ENCODE measurements at regions not wholly inside any gene's neighbourhood (a gene's known extent, or its start where the extent isn't known, plus 50 kb on each side); places are given as distances from the start of the nearest gene placed in this dataset.

DNA sequence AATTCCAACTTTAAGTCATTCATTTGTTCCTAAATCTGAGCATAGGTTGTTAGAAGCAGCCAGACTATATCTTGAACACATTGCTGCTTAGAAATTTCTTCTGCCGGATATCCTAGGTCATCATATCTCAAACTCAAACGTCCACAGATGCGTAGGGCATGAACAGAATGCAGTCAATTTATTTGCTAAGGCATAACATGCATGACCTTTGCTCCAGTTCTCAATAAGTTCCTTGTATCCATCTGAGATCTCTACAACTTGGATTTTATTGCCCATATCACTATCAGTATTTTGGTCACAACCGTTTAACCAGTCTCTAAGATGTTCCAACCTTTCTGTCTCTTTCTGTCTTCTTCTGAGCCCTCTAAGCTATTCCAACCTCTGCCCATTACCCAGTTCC is 210.9 kb upstream of the MANEA start:
- no peak for DNase-seq
- no peaks in the 10 kb centered on the region for H3K9me3 ChIP-seq
- H3K4me3 ChIP-seq = no peak overlapping the region
- no peak overlapping the region for H3K27ac ChIP-seq
- H3K4me1 ChIP-seq = no peaks in the 10 kb centered on the region
- no peaks in the 10 kb centered on the region for H3K36me3 ChIP-seq
- WGBS, 2 donors = 17 to 61% methylated on average over 4 of the region's 4 CpGs
- TF ChIP-seq EP300 (IDR thresholded peaks at IDR 0.05) = no peak
- TF ChIP-seq POLR2A (IDR thresholded peaks at IDR 0.05) = no peak
- TF ChIP-seq POLR2AphosphoS5 (IDR thresholded peaks at IDR 0.05) = no peak
- TF ChIP-seq, protein P1, sequence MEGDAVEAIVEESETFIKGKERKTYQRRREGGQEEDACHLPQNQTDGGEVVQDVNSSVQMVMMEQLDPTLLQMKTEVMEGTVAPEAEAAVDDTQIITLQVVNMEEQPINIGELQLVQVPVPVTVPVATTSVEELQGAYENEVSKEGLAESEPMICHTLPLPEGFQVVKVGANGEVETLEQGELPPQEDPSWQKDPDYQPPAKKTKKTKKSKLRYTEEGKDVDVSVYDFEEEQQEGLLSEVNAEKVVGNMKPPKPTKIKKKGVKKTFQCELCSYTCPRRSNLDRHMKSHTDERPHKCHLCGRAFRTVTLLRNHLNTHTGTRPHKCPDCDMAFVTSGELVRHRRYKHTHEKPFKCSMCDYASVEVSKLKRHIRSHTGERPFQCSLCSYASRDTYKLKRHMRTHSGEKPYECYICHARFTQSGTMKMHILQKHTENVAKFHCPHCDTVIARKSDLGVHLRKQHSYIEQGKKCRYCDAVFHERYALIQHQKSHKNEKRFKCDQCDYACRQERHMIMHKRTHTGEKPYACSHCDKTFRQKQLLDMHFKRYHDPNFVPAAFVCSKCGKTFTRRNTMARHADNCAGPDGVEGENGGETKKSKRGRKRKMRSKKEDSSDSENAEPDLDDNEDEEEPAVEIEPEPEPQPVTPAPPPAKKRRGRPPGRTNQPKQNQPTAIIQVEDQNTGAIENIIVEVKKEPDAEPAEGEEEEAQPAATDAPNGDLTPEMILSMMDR (IDR thresholded peaks at IDR 0.05) = no peak
- intact Hi-C loops (cut with DNase I) = no loop called here
- no peaks in the 10 kb centered on the region for H3K27me3 ChIP-seq

DNA sequence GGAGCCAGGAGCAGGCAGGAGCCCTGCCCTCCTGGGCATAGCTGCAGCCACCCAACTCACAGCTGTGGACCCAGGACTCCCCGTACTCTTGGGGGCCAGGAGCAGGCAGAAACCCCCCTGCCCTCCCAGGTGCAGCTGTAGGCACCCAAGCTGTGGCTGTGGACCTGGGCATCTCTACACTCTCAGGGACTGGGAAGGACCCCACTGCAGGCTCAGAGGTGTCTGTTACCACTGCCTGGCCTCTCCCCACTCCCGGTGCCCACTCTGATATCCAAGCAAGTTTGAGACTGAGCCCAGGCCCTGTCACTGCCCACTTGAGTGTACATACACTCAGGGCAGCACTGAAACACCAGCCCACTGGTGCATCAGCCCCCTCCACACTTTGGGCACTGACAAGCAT is 193.5 kb upstream of the MANEA start:
- no peaks in the 10 kb centered on the region for H3K36me3 ChIP-seq
- no peak overlapping the region for H3K27ac ChIP-seq
- no peak overlapping the region for H3K4me3 ChIP-seq
- no peaks in the 10 kb centered on the region for H3K9me3 ChIP-seq
- DNase-seq = no peak
- TF ChIP-seq EP300 (IDR thresholded peaks at IDR 0.05) (no peak), POLR2AphosphoS5 (IDR thresholded peaks at IDR 0.05) (no peak)
- TF ChIP-seq, protein P1 (IDR thresholded peaks at IDR 0.05) = no peak
- no peaks in the 10 kb centered on the region for H3K27me3 ChIP-seq
- 94 to 96% methylated on average over 2 of the region's 2 CpGs for WGBS, 2 donors
- intact Hi-C loops (cut with DNase I) = no loop called here
- no peaks in the 10 kb centered on the region for H3K4me1 ChIP-seq

DNA sequence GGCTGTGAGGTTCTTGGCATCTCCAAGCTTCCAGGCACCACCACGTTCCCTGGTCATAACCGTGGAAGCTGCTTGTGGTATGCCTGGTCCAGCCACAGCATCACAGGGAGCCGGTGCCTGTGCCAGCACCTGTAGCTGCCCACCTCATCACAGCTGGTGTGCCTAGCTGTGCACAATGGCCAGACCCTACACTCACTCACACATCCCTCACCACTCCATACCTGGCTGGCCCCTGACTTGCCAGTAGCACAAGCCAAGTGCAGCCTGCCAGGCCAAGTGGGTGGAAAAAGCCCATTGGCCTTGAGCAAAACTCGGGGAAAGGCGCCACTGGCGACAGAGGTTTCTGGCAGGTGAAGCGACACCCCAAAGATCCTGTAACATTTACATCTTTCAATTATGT is 192.3 kb upstream of the MANEA start:
- no peaks in the 10 kb centered on the region for H3K4me1 ChIP-seq
- 92% methylated on average over 7 of the region's 7 CpGs for WGBS, 2 donors
- no peak for DNase-seq
- H3K27me3 ChIP-seq = no peaks in the 10 kb centered on the region
- no peaks in the 10 kb centered on the region for H3K9me3 ChIP-seq
- no peaks in the 10 kb centered on the region for H3K36me3 ChIP-seq
- TF ChIP-seq POLR2A (IDR thresholded peaks at IDR 0.05) (no peak), POLR2AphosphoS5 (IDR thresholded peaks at IDR 0.05) (no peak), EP300 (IDR thresholded peaks at IDR 0.05) (no peak)
- TF ChIP-seq, protein P1 (IDR thresholded peaks at IDR 0.05) = no peak
- H3K4me3 ChIP-seq = no peak overlapping the region
- intact Hi-C loops (cut with DNase I) = no loop called here
- no peak overlapping the region for H3K27ac ChIP-seq

DNA sequence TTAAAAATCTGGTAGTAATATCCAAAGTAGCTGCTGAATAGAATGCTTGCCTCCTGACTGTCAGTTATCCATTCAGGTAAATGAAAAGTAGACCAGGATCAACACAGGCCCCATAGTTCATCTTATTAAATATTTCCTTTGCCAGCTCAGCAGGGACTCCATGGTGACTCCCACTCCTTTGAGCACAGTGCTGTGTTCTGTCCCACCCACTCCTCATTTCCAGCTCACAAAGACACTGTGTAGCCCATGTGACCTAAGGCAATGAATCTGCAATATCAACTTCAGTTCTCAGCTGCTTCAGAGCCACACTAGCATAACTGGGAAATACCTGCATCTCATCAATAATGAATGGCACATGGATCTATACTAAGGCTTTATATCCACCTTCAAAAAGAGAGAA is 189.5 kb upstream of the MANEA start:
- H3K9me3 ChIP-seq = no peaks in the 10 kb centered on the region
- TF ChIP-seq POLR2AphosphoS5 (IDR thresholded peaks at IDR 0.05) (no peak), POLR2A (IDR thresholded peaks at IDR 0.05) (no peak), EP300 (IDR thresholded peaks at IDR 0.05) (no peak)
- TF ChIP-seq, protein P1 (IDR thresholded peaks at IDR 0.05) = no peak
- H3K4me3 ChIP-seq = no peak overlapping the region
- no peaks in the 10 kb centered on the region for H3K4me1 ChIP-seq
- H3K27ac ChIP-seq = no peak overlapping the region
- no peaks in the 10 kb centered on the region for H3K36me3 ChIP-seq
- intact Hi-C loops (cut with DNase I) = no loop called here
- H3K27me3 ChIP-seq = no peaks in the 10 kb centered on the region
- no peak for DNase-seq

DNA sequence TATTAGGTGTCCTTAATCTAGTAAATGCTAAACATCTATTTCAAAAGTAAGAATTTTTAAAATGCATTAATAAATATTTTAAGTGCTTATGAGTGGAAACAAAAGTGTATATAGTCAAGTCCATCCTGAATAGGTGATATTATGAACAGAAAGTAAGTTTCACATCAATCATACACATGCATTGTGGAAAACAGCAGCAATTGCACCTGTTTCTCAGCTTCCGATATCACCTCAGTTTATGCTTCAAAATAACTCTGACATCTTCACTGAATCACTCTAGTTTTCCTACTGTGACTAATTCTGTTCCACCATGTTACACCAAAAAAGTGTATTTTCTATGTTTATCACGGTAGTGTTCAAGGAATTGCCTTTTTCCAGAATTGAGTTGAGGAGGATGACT is 172.6 kb upstream of the MANEA start:
- H3K9me3 ChIP-seq = no peaks in the 10 kb centered on the region
- no peaks in the 10 kb centered on the region for H3K4me1 ChIP-seq
- no peaks in the 10 kb centered on the region for H3K36me3 ChIP-seq
- intact Hi-C loops (cut with DNase I) = no loop called here
- WGBS, 2 donors = 67 to 84% methylated on average over 2 of the region's 2 CpGs
- no peak overlapping the region for H3K27ac ChIP-seq
- no peak overlapping the region for H3K4me3 ChIP-seq
- no peak for DNase-seq
- TF ChIP-seq EP300 (IDR thresholded peaks at IDR 0.05) (no peak), POLR2A (IDR thresholded peaks at IDR 0.05) (no peak), POLR2AphosphoS5 (IDR thresholded peaks at IDR 0.05) (no peak)
- TF ChIP-seq, protein P1 (IDR thresholded peaks at IDR 0.05) = no peak
- H3K27me3 ChIP-seq = no peaks in the 10 kb centered on the region
